Endodermal cell (in vitro differentiated cells): ENCODE measurements at regions not wholly inside any gene's neighbourhood (a gene's known extent, or its start where the extent isn't known, plus 50 kb on each side); places are given as distances from the start of the nearest gene placed in this dataset.

Experiments
- DNase-seq: peaks from one replicate; pipeline ENCODE4 v3.0.0-alpha.2; 2017
- H3K27ac ChIP-seq: 2 replicates; pipeline ENCODE4 v1.5.1; 2013; ENCODE audit warnings: mild to moderate bottlenecking, low read depth, low read length, moderate library complexity
- H3K27me3 ChIP-seq: 2 replicates; pipeline ENCODE4 v1.6.1; 2013; ENCODE audit warnings: mild to moderate bottlenecking, low read length, moderate library complexity; ENCODE audit not compliant: insufficient read depth, control insufficient read depth, poor library complexity, severe bottlenecking
- H3K36me3 ChIP-seq: 2 replicates; pipeline ENCODE4 v1.7.0; 2013; ENCODE audit warnings: mild to moderate bottlenecking, low read length, moderate library complexity; ENCODE audit not compliant: control insufficient read depth, insufficient read depth
- H3K4me1 ChIP-seq: one replicate; pipeline ENCODE4 v1.7.0; 2013; ENCODE audit warnings: low read length; ENCODE audit not compliant: control insufficient read depth, insufficient read depth
- H3K4me3 ChIP-seq: 2 replicates; pipeline ENCODE4 v1.5.1; 2013; ENCODE audit warnings: mild to moderate bottlenecking, low read length, moderate library complexity
- H3K9ac ChIP-seq: 2 replicates; pipeline ENCODE4 v1.6.1; 2013; ENCODE audit warnings: mild to moderate bottlenecking, low read length, moderate library complexity; ENCODE audit not compliant: poor library complexity, severe bottlenecking; ENCODE audit errors: extremely low read depth
- H3K9me3 ChIP-seq: 2 replicates; pipeline ENCODE4 v1.6.1; 2013; ENCODE audit warnings: mild to moderate bottlenecking, low read length, moderate library complexity; ENCODE audit not compliant: control insufficient read depth
- H3K27ac Mint-ChIP-seq: 2 replicates; pipeline ENCODE4 v1.8.0; 2020; ENCODE audit warnings: mixed read lengths
- H3K27me3 Mint-ChIP-seq: 2 replicates; pipeline ENCODE4 v1.8.0; 2021; ENCODE audit warnings: mild to moderate bottlenecking, mixed read lengths; ENCODE audit not compliant: insufficient read depth
- H3K36me3 Mint-ChIP-seq: 2 replicates; pipeline ENCODE4 v1.8.0; 2020; ENCODE audit warnings: low read depth, mixed read lengths
- H3K4me1 Mint-ChIP-seq: 2 replicates; pipeline ENCODE4 v1.8.0; 2020; ENCODE audit warnings: mixed read lengths
- H3K4me3 Mint-ChIP-seq: 2 replicates; pipeline ENCODE4 v1.8.0; 2020; ENCODE audit warnings: mild to moderate bottlenecking, moderate library complexity, mixed read lengths
- H3K9me3 Mint-ChIP-seq: 2 replicates; pipeline ENCODE4 v1.8.0; 2020; ENCODE audit warnings: mild to moderate bottlenecking, mixed read lengths
- WGBS, 2 experiments: methylation state at CpG; one replicate each; pipeline versions ENCODE4 v1.1.5 to v1.1.7; 2013; ENCODE audit warnings: missing lambda C conversion rate in 2 of 2, mixed read lengths in 1 of 2; ENCODE audit not compliant: insufficient coverage in 1 of 2, insufficient read length in 1 of 2; 5-methylcytosine and 5-hydroxymethylcytosine counted together
- TF ChIP-seq, protein P1 (sequence below): fragments of 200-600 bp; sonication (generic); conservative IDR thresholded peaks from 2 replicates; pipeline ENCODE4 v1.5.0; 2021; ENCODE audit warnings: antibody characterized with exemption, mild to moderate bottlenecking

DNA sequence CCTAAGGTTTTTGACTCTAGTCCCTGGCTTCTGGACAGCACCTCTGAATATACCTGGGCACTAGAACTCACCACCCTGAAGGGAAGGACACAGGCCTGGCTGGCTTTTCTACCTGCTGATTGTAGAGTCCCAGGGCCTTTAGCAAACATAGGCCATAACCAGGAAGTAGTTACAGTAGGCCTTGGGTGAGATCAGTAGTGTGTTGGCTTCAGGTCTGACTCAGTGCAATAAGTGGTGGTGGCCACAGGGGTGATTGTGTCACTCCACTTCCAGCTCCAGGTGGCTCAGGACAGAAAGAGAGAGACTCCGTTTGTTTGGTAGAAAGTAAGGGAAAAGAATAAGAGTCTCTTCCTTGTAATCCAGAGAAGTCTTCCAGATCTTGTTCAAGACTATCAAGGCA is 101.7 kb upstream of the LGALSL start:
- Mint-ChIP-seq H3K27ac (no peak overlapping the region), H3K4me1 (no peaks in the 10 kb centered on the region), H3K4me3 (no peak overlapping the region), H3K36me3 (no peaks in the 10 kb centered on the region), H3K27me3 (peaks cover 17% of the 10 kb centered on the region), H3K9me3 (no peaks in the 10 kb centered on the region)
- Histone ChIP-seq H3K9ac (no peak overlapping the region), H3K27ac (no peak overlapping the region), H3K9me3 (no peaks in the 10 kb centered on the region), H3K36me3 (no peaks in the 10 kb centered on the region), H3K27me3 (peaks cover 7% of the 10 kb centered on the region), H3K4me3 (no peak overlapping the region), H3K4me1 (no peaks in the 10 kb centered on the region)
- DNase-seq: peak; percentile 38
- TF ChIP-seq, protein P1, sequence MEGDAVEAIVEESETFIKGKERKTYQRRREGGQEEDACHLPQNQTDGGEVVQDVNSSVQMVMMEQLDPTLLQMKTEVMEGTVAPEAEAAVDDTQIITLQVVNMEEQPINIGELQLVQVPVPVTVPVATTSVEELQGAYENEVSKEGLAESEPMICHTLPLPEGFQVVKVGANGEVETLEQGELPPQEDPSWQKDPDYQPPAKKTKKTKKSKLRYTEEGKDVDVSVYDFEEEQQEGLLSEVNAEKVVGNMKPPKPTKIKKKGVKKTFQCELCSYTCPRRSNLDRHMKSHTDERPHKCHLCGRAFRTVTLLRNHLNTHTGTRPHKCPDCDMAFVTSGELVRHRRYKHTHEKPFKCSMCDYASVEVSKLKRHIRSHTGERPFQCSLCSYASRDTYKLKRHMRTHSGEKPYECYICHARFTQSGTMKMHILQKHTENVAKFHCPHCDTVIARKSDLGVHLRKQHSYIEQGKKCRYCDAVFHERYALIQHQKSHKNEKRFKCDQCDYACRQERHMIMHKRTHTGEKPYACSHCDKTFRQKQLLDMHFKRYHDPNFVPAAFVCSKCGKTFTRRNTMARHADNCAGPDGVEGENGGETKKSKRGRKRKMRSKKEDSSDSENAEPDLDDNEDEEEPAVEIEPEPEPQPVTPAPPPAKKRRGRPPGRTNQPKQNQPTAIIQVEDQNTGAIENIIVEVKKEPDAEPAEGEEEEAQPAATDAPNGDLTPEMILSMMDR: peak; percentile 27
- WGBS, 2 experiments: 88% methylated on average over 1 of the region's 1 CpG; no CpG with 5 or more reads in 1 of the 2 experiments

DNA sequence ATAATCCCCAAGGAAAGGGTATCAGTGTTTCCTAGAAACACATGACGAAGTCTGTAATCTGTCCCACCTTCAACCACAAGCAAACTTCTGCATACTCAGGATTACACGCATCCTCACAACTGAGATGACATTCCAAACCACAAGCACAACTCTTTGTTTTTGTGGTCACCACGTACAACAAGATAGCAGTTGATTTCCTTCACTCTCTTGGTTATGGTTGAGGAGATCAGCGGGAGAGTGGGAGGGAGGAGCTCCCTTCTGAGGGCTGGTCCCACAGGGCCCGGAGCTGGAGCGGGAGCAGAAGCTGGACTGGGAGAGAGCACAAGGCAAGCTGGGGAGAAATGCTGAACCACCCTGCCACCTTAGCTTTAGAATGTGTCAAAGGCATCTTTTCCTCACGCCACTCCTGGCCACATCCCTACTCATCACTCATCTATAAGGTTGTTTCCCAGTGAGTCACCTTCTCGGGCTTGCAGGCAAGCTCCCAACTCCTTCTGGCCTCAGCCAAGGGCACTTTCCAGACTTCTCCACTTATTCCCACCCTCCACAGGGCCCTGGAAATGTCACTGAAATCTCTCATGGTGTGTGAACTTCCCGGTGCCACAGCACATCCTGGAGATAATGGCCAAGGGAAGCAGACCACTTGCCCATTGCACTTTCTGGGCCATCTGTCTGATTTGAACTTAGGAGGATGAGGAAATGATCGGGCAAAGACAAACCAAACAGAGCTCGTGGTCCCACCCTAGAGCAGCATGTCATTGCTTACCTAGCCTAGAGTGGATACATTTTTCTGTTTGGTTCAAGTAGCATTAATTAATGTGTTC is 98.9 kb upstream of the LGALSL start:
- DNase-seq: no peak
- H3K4me1 ChIP-seq: no peaks in the 10 kb centered on the region
- Mint-ChIP-seq H3K27me3 (peaks cover 20% of the 10 kb centered on the region), H3K4me1 (peaks cover 3% of the 10 kb centered on the region), H3K36me3 (no peaks in the 10 kb centered on the region), H3K27ac (no peak overlapping the region), H3K9me3 (no peaks in the 10 kb centered on the region), H3K4me3 (no peak overlapping the region)
- no peak overlapping the region for H3K4me3 ChIP-seq
- WGBS, 2 experiments: 88 to 95% methylated on average over 6 to 11 of the region's 11 CpGs
- H3K36me3 ChIP-seq: no peaks in the 10 kb centered on the region
- TF ChIP-seq, protein P1: no peak
- H3K9me3 ChIP-seq: no peaks in the 10 kb centered on the region
- peaks cover 7% of the 10 kb centered on the region for H3K27me3 ChIP-seq
- no peak overlapping the region for H3K27ac ChIP-seq
- no peak overlapping the region for H3K9ac ChIP-seq

DNA sequence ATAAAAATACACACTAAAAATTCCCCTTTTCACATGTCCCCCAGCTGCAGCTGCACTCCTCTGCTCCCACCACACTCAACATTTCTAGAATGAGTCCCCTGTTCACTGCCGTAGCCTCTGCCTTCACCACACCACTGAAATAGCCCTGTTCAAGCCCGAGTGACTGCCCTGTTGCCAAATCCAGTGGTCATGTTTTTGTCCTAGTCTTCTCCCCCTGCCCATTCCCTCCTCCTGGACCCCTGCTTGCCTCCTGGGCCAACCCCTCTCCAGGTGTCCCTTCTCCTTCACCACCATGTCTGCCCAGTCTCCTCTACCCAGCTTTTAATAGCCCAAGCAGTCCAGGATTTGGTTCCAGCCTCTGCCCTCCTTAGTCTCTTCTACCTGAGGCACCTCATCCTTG is 97.1 kb upstream of the LGALSL start:
- Histone ChIP-seq H3K27ac (no peak overlapping the region), H3K4me3 (no peak overlapping the region), H3K9me3 (no peaks in the 10 kb centered on the region), H3K36me3 (no peaks in the 10 kb centered on the region), H3K4me1 (no peaks in the 10 kb centered on the region), H3K27me3 (peaks cover 7% of the 10 kb centered on the region), H3K9ac (no peak overlapping the region)
- H3K27ac Mint-ChIP-seq: no peak overlapping the region
- H3K36me3 Mint-ChIP-seq: no peaks in the 10 kb centered on the region
- DNase-seq: no peak
- peaks cover 7% of the 10 kb centered on the region for H3K4me1 Mint-ChIP-seq
- TF ChIP-seq, protein P1: no peak
- 81 to 94% methylated on average over 2 of the region's 2 CpGs for WGBS, 2 experiments
- H3K4me3 Mint-ChIP-seq: no peak overlapping the region
- peaks cover 25% of the 10 kb centered on the region for H3K27me3 Mint-ChIP-seq
- H3K9me3 Mint-ChIP-seq: no peaks in the 10 kb centered on the region
